ENCODE measurements at regions not wholly inside any gene's neighbourhood (a gene's known extent, or its start where the extent isn't known, plus 50 kb on each side); places are given as distances from the start of the nearest gene placed in this dataset.
"Not testable (repeated sequence)": the region's sequence is repeated elsewhere in the genome, so short reads cannot be mapped to it uniquely, and the experiment has no call there.

DNA sequence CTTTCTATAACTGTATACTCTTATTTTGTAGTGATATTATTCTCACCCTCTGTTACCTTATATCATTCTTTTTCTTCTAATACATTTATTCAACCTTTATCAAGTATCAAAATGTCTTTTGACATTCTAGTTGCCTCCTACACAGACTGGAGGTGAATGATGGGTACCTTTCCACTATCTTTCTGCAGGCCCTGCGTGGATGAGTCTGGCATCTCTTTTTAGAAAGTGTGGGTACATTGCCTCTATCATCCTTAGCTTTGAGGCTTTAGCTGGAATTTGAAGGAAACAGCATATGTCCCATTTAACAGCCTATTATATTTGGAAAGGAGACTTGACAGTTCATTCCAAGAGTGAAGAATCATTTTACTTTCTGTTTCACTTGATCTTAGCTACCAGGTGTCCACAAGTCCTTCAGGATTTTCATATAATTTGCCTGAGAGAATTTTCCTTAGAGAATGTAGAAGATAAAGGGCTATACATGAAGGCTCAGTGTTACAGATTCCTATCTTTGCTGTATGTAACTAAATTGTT is 192.0 kb downstream of the CWF19L2 start:
- Mint-ChIP-seq H3K4me3 (no peak overlapping the region), H3K4me1 (no peaks in the 10 kb centered on the region), H3K9me3 (no peaks in the 10 kb centered on the region), H3K27me3 (no peaks in the 10 kb centered on the region), H3K36me3 (no peaks in the 10 kb centered on the region), H3K27ac (no peak overlapping the region)
- Histone ChIP-seq H3K4me1 (ENCODE audit: control insufficient read depth in 2 of 2, insufficient read depth in 2 of 2, low read length in 2 of 2) (no peaks in the 10 kb centered on the region), H3K27me3 (ENCODE audit: control insufficient read depth in 2 of 2, insufficient read depth in 2 of 2, low read length in 2 of 2) (no peaks in the 10 kb centered on the region), H3K27ac (ENCODE audit: low read depth, low read length) (no peak overlapping the region), H3K36me3 (ENCODE audit: control insufficient read depth in 2 of 3, insufficient read depth in 3 of 3, low read length in 3 of 3) (no peaks in the 10 kb centered on the region), H3K4me3 (ENCODE audit: low read length) (no peak overlapping the region), H3K9me3 (ENCODE audit: control insufficient read depth in 2 of 3, low read length in 3 of 3) (no peaks in the 10 kb centered on the region)
- no peak for DNase-seq
- no peak for ATAC-seq
- intact Hi-C loops (cut with micrococcal nuclease) = no loop called here
- POLR2A ChIA-PET = no interaction called here
- CTCF ChIA-PET = no interaction called here

DNA sequence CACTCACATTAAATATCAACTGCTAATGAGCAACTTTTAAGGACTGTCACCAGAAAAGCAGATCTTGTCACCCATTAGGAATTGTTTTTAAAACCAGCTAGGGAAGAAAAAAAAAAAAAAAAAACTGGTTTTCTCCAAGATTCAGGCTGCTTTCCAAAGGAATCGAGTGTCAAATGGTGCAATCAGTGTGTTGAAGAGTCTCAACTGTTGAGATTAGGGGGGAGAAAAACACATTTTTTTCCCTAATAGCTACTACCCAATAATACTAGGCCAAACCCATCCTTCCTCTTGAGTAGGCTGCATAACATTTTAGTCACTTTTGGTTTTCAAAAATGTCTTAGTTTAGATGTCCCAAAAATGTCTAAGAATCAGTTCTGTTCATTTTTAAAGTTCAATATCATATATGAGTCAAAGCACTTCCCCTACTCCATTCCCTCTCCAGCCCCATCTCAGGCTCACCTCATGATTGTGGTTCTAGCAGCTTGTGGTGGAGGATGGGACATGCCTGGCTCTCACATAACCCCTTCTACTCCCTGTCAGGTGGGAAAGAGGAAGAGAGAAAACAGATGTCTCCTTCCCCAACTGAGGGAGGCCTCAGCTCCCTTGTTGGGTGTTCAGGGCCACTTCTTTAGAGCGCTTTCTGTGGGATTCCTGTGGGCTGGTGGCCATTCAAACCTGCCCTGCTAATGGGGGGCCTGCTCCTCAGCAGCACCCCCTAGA is 193.6 kb downstream of the CWF19L2 start:
- H3K27ac Mint-ChIP-seq = no peak overlapping the region
- peaks cover 0 to 11% (median 8%) of the 10 kb centered on the region in 5 donors for H3K27me3 Mint-ChIP-seq
- CTCF ChIA-PET = no interaction called here
- Histone ChIP-seq H3K36me3 (ENCODE audit: control insufficient read depth in 2 of 3, insufficient read depth in 3 of 3, low read length in 3 of 3) (no peaks in the 10 kb centered on the region), H3K9me3 (ENCODE audit: control insufficient read depth in 2 of 3, low read length in 3 of 3) (no peaks in the 10 kb centered on the region), H3K4me1 (ENCODE audit: control insufficient read depth in 2 of 2, insufficient read depth in 2 of 2, low read length in 2 of 2) (no peaks in the 10 kb centered on the region), H3K27me3 (ENCODE audit: control insufficient read depth in 2 of 2, insufficient read depth in 2 of 2, low read length in 2 of 2) (no peaks in the 10 kb centered on the region), H3K4me3 (ENCODE audit: low read length) (no peak overlapping the region), H3K27ac (ENCODE audit: low read depth, low read length) (no peak overlapping the region)
- H3K4me1 Mint-ChIP-seq = no peaks in the 10 kb centered on the region
- ATAC-seq = no peak
- no peaks in the 10 kb centered on the region for H3K36me3 Mint-ChIP-seq
- DNase-seq = no peak
- no peaks in the 10 kb centered on the region for H3K9me3 Mint-ChIP-seq
- no peak overlapping the region for H3K4me3 Mint-ChIP-seq
- intact Hi-C loops (cut with micrococcal nuclease) = no loop called here
- POLR2A ChIA-PET = no interaction called here

DNA sequence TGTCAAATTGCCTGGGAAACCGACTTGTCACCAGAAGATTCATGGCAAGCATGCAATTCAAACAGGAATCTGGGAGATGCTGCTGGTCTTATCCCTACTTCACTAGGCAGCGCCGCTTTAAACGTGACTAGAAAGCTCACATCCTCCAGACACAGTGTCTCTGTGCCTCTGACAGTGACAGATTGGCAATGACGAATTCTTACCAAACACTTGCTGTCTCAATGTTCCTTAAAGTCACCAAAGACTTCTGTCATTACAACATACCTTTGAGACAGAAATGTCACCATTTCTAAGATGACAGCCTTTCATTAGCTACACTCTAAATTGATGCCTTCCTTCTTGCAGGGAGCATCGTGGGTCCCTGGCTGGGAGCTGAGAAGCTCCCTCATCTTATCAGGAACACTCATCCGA is 197.8 kb downstream of the CWF19L2 start:
- CTCF ChIA-PET = no interaction called here
- Mint-ChIP-seq H3K27me3 (peaks cover 0 to 35% (median 25%) of the 10 kb centered on the region in 5 donors), H3K4me1 (no peaks in the 10 kb centered on the region), H3K4me3 (no peak overlapping the region), H3K27ac (no peak overlapping the region), H3K36me3 (peaks cover 0 to 5% (median 0%) of the 10 kb centered on the region in 5 donors), H3K9me3 (peaks cover 0 to 1% (median 0%) of the 10 kb centered on the region in 11 donors)
- Histone ChIP-seq H3K9me3 (ENCODE audit: control insufficient read depth in 2 of 3, low read length in 3 of 3) (no peaks in the 10 kb centered on the region), H3K4me3 (ENCODE audit: low read length) (no peak overlapping the region), H3K4me1 (ENCODE audit: control insufficient read depth in 2 of 2, insufficient read depth in 2 of 2, low read length in 2 of 2) (no peaks in the 10 kb centered on the region), H3K27ac (ENCODE audit: low read depth, low read length) (no peak overlapping the region), H3K27me3 (ENCODE audit: control insufficient read depth in 2 of 2, insufficient read depth in 2 of 2, low read length in 2 of 2) (no peaks in the 10 kb centered on the region), H3K36me3 (ENCODE audit: control insufficient read depth in 2 of 3, insufficient read depth in 3 of 3, low read length in 3 of 3) (no peaks in the 10 kb centered on the region)
- DNase-seq = no peak
- POLR2A ChIA-PET = interaction anchor here (0.6 kb wide), 1 partner anchor 192 kb away, joined by 3 read pairs; no protein-coding TSS in a partner anchor
- ATAC-seq = no peak
- intact Hi-C loops (cut with micrococcal nuclease) = no loop called here

- POLR2A ChIA-PET = no interaction called here
- no peaks in the 10 kb centered on the region for H3K4me1 Mint-ChIP-seq
- Histone ChIP-seq H3K27ac (ENCODE audit: low read depth, low read length) (no peak overlapping the region), H3K9me3 (ENCODE audit: control insufficient read depth in 2 of 3, low read length in 3 of 3) (no peaks in the 10 kb centered on the region), H3K27me3 (ENCODE audit: control insufficient read depth in 2 of 2, insufficient read depth in 2 of 2, low read length in 2 of 2) (no peaks in the 10 kb centered on the region), H3K36me3 (ENCODE audit: control insufficient read depth in 2 of 3, insufficient read depth in 3 of 3, low read length in 3 of 3) (no peaks in the 10 kb centered on the region), H3K4me3 (ENCODE audit: low read length) (no peak overlapping the region), H3K4me1 (ENCODE audit: control insufficient read depth in 2 of 2, insufficient read depth in 2 of 2, low read length in 2 of 2) (no peaks in the 10 kb centered on the region)
- no peak for ATAC-seq
- no peak overlapping the region for H3K4me3 Mint-ChIP-seq
- no peak overlapping the region for H3K27ac Mint-ChIP-seq
- intact Hi-C loops (cut with micrococcal nuclease) = no loop called here
- peaks cover 0 to 38% (median 28%) of the 10 kb centered on the region in 5 donors for H3K27me3 Mint-ChIP-seq
- peaks cover 0 to 4% (median 0%) of the 10 kb centered on the region in 11 donors for H3K9me3 Mint-ChIP-seq
- DNase-seq = no peak
- peaks cover 0 to 5% (median 0%) of the 10 kb centered on the region in 5 donors for H3K36me3 Mint-ChIP-seq
- CTCF ChIA-PET = no interaction called here
Observed at GRCh38 chr11:107257710-107258109, 199.9 kb downstream of the CWF19L2 start.

DNA sequence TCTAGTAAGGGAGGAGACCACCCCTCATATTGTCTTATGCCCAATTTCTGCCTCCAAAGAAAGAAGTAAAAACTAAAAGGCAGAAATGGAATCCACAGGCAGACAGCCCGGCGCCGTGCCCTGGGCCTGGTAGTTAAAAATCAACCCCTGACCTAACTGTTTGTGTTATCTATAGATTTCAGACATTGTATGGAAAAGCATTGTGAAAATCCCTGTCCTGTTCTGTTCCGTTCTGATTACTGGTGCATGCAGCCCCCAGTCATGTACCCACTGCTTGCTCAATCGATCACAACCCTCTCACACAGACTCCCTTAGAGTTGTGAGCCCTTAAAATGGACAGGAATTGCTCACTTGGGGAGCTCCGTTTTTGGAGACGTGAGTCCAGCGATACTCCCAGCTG is 204.0 kb downstream of the CWF19L2 start:
- H3K4me3 Mint-ChIP-seq; POLR2A ChIA-PET; intact Hi-C loops (cut with micrococcal nuclease); H3K9me3 ChIP-seq (ENCODE audit: control insufficient read depth in 2 of 3, low read length in 3 of 3); H3K36me3 ChIP-seq (ENCODE audit: control insufficient read depth in 2 of 3, insufficient read depth in 3 of 3, low read length in 3 of 3); H3K4me1 ChIP-seq (ENCODE audit: control insufficient read depth in 2 of 2, insufficient read depth in 2 of 2, low read length in 2 of 2); ATAC-seq; H3K27ac ChIP-seq (ENCODE audit: low read depth, low read length); H3K4me1 Mint-ChIP-seq; DNase-seq; H3K27me3 ChIP-seq (ENCODE audit: control insufficient read depth in 2 of 2, insufficient read depth in 2 of 2, low read length in 2 of 2); CTCF ChIA-PET; H3K4me3 ChIP-seq (ENCODE audit: low read length); H3K27ac Mint-ChIP-seq; H3K9me3 Mint-ChIP-seq; H3K36me3 Mint-ChIP-seq: not testable (repeated sequence)
- H3K27me3 Mint-ChIP-seq = peaks cover 0 to 26% (median 16%) of the 10 kb centered on the region in 5 donors

DNA sequence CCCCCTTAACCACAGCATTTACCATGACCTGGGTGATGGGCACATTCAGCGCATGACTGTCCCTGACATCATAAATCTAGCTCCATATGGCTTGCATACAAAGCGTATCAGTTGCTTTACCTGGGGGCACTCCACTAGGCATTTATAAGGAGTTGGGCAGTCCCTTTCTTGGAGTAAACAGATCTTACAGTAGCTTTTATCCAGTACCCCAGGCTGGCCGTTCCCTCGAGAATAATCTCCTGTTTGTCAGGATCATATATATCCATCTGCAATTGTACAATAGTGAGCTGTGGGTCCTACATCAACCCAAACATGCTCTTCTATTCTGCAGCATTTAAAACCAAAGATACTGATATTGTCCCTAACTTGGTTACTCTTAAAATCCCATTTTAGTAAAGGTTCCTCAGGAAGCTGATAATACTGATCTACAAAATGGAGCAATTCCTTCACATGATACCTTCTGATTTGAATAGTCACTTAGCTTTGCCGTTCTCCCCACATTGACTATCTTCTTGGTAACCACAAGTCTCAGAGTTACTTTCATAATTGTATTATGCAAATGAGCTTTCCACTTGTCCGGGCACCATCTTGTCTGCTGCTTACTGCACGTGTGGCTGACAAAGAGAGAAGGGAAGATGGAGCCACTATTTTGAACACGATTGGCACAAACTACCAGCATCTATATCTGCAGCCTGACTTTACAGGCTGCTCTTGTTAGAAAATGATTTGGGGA is 205.0 kb downstream of the CWF19L2 start:
- ATAC-seq = no peak
- Mint-ChIP-seq H3K27ac (no peak overlapping the region), H3K4me1 (no peaks in the 10 kb centered on the region), H3K36me3 (peaks cover 0 to 5% (median 0%) of the 10 kb centered on the region in 5 donors), H3K9me3 (peaks cover 0 to 4% (median 0%) of the 10 kb centered on the region in 11 donors), H3K4me3 (no peak overlapping the region), H3K27me3 (peaks cover 0 to 18% (median 16%) of the 10 kb centered on the region in 5 donors)
- no peaks in the 10 kb centered on the region for H3K36me3 ChIP-seq (ENCODE audit: control insufficient read depth in 2 of 3, insufficient read depth in 3 of 3, low read length in 3 of 3)
- no peak overlapping the region for H3K27ac ChIP-seq (ENCODE audit: low read depth, low read length)
- H3K4me3 ChIP-seq (ENCODE audit: low read length) = no peak overlapping the region
- intact Hi-C loops (cut with micrococcal nuclease) = no loop called here
- no peaks in the 10 kb centered on the region for H3K9me3 ChIP-seq (ENCODE audit: control insufficient read depth in 2 of 3, low read length in 3 of 3)
- ChIA-PET POLR2A (no interaction called here), CTCF (no interaction called here)
- no peak for DNase-seq
- no peaks in the 10 kb centered on the region for H3K27me3 ChIP-seq (ENCODE audit: control insufficient read depth in 2 of 2, insufficient read depth in 2 of 2, low read length in 2 of 2)
- H3K4me1 ChIP-seq (ENCODE audit: control insufficient read depth in 2 of 2, insufficient read depth in 2 of 2, low read length in 2 of 2) = no peaks in the 10 kb centered on the region

Data from naive thymus-derived CD4-positive, alpha-beta T cell (primary cell).